Activated naive CD4-positive, alpha-beta T cell treated with anti-CD3 and anti-CD28 coated beads, Interleukin-2, amount 50 U/mL, for 16 hours (primary cell): ENCODE measurements at regions not wholly inside any gene's neighbourhood (a gene's known extent, or its start where the extent isn't known, plus 50 kb on each side); places are given as distances from the start of the nearest gene placed in this dataset.

Experiments used
- DNase-seq: peaks from one replicate; pipeline ENCODE4 v3.0.0-alpha.2; 2020

- DNase-seq = no peak
Measured at GRCh38 chr2:16266571-16266970, 326.2 kb downstream of the MYCN start.

DNA sequence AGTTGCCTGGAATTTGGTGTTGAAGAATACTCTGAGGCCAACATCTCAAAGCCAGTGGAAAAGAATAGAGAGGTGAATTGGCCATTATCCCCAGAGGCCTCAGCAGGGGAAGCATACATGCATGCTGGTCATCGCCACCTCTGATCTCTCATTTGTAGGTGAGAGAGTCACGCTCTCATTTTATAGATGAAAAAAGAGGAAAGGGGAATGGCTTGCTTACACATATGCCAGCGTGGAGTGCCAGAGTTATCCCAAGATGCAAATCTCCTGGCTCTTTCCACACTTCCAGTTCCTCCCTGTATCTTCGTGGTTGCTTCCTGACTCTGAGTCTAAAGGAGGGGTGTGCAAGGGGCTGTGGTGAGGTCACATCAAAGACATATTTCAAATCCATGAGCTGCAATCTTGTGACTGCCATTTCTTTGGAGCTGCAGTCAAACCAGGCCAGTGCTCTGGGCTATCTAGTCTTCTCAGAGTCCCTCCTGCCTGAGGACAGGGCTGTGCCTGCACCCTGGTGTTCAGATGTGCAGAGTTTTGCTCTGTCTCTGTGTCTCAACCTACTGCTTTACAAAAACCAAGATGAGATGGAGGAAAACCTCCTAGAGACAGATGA lies 324.7 kb downstream of the MYCN start:
- no peak for DNase-seq

- no peak for DNase-seq
Measured at GRCh38 chr2:16264491-16264890, 324.1 kb downstream of the MYCN start.

DNA sequence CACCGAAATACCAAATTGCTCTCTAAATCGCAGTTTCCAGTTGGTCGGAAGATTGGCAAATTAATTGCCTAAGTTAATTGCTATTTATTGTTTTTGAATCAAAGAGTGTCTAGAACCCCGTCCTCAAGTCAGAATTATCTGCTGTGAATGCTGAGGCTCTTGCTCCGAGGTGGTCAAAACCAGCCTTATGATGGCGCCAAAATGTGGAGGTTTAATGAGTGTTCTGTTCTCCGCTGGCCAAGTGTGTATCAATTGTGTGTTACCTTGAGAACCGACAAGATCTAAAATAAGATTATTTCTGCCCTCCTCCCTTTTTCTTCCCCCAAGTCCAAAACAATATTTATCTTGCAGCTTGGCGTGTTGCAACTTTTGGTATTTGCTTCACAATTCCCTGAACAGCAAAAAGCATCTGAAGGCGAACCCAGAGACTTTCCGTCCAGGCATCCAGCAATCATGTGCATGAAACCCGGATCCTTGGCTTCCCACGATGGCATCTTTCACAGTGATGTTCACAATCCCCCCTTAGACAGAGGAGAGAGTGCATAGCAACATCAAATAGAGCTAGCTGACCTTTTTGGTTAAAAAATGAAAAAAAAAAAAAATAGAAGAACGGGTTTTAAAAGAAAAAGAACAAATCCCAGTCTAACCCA lies 323.0 kb downstream of the MYCN start:
- DNase-seq = no peak

DNA sequence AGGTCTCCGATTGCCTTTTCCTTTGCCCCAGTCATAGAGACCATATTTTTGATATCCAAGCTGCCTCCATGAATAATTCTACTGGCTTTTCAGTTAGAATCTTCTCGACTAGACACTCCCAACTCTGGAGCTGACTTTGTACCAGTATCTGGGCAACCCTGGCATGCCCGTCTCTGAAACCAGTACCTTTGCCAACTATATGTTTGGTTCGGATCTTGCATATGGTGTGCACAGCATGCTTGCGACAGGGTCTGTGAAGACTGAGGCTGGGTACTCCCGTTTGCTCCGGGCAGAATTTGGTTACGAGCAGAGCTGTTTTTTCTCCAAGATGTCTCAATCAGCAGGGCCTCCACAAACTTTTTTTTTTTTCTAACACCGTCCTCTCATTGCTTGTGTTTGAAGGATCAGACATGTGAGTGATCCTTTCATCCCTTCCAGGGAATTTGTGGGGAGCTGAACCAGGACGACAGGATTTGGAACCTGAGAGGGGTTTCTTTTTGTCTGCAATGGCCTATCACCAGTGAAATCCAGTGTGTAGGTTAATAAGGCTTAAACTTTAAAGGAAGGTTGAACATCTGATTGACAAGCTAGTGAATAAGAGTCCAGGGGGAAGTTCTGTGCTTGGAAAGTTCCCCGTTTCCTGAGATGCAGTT lies 322.3 kb downstream of the MYCN start:
- DNase-seq = no peak

DNA sequence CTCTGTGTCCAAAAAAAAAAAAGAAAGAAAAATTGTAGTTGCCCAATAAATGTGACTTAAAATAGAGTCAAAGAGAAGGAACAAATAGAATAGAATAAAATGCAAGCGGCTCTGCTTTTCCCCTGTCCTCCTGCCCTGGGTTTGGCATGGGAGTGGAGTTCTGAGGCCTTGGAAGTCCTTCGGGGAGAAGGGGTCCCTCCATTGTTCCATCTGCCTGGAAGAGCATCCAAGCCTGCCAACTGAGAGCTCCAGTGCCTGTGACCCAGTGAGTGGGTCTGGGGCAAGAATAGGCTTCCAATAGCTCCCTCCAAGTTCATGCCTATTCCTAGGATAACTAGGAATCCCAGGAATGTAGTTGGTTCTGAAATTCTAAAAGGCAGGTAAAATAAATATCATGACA lies 321.4 kb downstream of the MYCN start:
- DNase-seq = no peak

GRCh38 chr2:16261071-16261470 lies 320.7 kb downstream of the MYCN start:
- no peak for DNase-seq

DNA sequence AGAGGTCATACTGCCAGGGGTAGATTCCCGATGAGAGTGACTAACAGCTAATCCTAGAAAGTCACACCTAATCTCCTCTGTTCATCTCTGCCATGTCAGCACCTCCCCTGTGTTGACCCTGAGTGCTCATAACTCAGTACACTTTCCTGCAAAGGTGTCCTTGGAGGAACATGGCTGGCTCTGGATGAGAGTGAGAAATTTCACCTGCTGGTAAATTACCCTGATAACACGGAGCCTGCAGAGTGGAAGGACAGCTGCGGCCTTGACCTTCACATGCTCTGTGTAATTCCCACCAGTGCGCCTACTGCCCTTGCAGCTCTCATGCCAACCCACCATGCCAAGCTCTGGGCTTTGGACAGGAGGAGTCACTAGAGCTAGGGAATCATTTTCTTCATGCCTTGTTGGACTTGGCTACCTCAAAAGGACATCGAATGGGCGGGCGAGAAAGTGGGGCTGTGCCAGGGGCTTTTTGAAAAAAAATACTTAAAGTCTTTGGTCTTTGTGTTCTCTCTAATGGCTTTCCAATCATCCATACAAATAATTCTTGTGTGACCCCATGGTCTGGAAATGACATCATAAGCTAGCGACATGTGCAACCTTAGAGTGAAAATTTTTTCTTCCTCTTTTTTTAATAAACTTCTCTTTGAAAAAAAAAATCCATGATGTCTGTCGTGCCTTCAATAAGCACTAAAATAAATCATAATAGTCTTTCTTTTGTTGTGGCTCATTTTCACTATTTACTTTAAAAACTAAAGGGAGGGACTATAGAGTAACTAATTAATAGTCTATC lies 319.9 kb downstream of the MYCN start:
- no peak for DNase-seq

DNA sequence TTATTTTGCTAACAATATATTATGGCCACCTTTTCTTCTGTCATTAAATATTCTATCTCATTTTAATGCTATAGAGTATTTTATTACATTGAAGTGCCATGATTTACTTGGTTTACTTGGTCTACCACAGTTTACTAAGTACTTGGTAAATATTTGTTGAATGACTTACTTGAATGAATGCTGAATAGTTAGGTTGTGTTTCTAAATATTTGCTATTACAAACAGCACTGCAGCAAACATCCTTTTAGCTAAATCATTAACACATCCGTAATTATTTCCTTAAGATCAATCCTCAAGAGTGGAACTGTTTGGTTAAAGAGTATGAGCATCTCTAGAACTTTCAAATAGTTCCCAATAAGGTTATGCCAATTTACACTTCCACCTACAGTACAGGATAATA lies 318.7 kb downstream of the MYCN start:
- no peak for DNase-seq

- no peak for DNase-seq
Measured at GRCh38 chr2:16258350-16258749, 318.0 kb downstream of the MYCN start.

DNA sequence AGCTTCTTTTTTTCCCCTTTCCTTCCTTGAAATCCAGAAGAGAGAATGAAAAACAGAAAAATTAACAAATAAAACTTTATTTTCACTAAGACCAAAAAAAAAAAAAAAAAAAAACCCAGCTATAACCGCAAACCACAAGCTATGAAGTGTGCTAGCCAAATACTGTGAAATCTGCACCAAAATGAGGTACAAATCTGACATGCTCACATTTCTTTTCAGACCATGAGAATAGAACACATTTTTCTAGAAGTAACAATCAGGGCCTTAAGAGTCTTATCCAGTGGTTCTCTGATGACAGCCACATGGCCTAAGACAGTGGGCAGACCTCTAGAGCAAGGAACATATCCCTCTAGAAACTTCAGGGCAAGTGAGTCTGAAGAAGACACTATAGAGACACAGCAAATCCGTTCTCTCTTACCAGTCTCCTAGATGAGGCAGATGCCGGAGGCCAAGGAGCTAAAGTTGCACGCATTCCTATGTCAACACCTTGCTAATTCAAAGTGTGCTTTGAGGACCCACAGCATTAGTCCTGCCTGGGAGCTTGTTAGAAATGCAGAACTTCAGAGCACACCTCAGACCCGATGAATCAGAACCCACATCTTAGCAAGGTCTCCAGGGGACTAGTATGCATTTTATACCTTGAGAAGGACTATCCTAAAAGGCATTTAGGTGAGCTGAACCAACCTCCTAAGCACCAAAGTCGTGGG lies 317.1 kb downstream of the MYCN start:
- no peak for DNase-seq

DNA sequence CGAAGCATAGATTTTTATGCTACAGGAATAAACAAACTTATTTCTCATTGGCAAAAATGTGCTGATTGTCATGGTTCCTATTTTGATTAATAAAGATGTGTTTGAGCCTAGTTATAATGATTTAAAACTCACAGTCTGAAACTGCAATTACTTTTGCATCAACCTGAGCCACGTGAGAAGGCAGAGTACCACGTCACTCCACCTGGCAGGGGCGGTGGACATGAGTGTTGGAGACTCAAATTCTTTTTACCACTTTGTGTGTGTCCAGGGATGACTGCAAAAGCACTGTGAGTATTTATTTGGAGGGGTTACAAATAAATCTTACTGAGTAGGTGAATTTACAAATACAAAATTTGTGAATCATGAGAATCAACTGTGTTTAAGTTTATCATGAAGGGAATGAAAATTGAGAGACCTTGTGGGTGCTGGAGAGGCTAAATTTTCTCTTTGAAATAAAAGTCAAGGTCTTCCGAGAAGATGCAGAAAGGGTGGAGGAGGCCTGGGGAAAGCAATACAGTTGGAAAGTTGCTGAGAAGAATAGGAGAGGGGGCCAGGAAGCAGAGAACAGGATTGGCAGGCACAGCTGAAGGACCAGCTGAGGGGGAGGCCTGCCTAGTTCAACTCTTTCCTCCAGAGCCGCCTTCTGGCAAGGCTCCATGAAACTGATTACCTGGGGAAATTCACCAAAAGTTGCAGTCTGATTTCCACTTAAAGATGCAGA lies 316.4 kb downstream of the MYCN start:
- DNase-seq = no peak

DNA sequence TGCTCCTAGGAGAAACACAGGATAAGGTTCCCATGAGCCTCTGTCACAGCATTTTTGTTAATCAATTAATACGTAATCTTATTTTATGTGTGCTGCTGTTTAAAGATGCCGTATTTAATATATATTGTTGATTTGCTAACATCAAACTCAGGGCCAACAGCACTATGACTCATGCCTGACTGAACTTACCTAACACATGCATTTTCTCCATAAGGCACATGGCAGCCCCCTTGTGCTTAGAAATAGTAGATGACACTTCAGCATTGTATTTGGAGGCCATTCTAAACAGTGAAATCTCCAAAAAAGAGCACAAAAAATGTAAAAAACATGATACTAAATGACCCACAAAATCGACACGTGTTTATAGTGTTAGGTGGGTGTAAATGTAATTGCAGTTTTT lies 314.8 kb downstream of the MYCN start:
- no peak for DNase-seq

DNA sequence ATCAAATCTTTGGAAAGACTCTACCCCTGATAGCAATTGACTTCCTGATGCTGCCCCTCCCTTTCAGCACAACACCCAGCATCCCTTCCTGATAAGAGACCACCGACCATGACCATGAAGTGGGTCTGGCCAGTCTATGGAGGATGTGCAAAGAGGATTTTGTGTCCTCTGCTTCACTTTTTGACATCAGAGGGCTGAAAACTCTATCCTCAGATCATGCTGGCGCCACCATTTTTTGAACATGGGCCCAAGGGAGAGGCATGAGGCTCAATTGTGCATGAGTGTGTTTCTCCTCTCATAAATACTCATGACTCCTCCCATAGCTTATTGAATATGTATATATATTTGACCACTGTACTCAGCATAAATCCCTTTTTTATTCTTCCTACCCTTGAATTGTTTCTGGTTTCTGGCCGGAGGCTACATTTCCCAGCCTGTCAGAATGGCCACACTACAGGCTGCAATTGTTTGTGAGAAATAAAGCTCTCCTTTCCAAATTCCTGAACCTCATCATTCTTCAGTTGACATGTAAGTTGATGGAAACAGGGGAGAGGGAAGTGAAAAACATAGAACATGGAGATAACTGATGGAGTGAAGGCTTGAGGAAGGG lies 314.1 kb downstream of the MYCN start:
- DNase-seq = no peak

- DNase-seq = no peak
Measured at GRCh38 chr2:16253291-16253690, 312.9 kb downstream of the MYCN start.

DNA sequence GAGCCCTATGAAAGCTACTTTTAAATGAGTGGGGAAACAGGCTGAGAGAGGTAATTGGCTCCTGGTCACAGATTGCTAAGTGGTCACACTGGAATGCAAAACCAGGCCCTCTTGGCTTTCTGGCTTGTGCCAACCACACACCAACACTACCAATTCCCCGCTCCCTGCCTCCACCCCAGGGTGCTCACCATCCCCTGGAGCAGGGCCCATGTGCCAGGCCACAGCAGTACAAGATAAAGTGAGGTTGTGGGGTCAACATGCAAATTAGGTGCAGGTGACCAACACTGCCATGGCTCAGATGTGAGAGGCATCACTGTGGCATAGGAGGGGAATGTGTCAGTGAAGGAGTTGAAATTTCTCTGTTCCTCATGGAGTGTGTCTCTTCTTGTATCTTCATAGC lies 312.5 kb downstream of the MYCN start:
- DNase-seq = no peak

GRCh38 chr2:16252251-16252650 lies 311.9 kb downstream of the MYCN start:
- DNase-seq = no peak

DNA sequence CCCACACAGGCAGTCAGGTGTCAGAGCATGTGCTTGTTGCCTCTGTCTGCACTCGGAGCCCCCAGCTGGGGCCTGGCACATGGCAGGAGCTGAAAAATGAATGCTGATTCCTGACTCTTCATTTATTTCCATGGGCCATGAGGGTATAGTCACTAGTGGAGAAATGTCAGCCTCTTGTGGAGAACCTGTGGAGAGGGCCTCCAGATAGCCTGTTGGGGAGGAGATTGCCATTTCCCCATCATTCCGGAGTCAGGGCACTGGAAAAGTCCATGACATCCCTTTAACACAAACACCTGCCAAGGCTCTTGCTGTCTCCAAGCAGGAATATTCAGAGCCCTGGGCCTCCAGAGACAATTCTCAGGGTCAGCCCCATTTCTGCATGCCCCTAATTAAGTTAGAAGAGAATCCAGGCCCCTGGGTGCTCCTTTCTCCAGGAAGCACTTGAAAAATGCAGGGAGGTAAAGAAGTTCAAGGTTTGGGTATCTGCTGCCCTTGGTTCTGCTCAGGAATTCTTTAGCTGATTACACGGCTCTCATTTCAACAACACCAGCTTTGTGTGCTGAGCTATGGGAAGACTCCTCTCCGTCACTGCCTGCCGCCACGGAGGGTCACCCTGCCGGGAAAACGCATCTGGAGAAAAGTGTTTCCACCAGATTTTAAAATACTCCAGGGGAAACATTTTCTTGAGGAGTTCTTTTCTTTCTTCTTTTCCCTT lies 311.3 kb downstream of the MYCN start:
- no peak for DNase-seq

GRCh38 chr2:16250886-16251285 lies 310.5 kb downstream of the MYCN start:
- DNase-seq = no peak

DNA sequence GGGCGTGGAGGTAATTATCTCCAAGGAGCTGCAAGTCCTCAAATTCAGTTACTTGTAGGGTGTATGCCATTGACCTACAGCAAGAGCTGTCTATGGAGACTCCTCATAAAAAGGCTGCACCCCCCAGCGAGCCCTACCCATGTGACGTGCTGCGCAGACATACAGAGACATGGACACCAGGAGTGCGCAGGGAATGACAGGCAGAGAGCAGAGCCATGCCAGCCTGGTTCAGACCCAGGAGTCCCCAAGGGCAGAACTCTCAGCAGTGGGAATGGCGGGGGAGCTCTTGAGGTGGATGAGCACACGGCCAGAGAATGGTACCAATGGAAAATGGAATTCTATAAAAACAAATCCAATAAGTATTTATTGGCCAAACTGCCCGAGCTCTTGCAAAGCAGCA lies 310.1 kb downstream of the MYCN start:
- DNase-seq = no peak

DNA sequence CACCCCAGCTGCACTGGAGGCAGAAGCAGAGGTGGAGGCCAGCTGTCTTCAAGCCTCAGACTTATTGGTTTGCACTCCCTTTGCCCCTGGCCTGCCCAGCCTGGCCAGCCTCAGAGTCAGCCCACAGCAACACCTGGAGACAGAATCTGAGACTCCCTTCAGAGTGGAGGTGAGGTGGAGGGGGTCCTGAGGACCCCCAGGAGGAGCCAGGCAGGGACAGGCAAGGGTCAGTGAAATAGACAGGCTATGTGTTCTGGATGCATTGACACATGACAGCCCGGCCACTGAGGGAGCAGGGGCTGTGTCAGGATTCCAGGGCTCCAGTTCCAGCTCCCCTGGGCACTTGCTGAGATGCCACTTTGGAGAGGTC lies 309.7 kb downstream of the MYCN start:
- no peak for DNase-seq
